Keratinocyte (primary cell): ENCODE measurements at regions not wholly inside any gene's neighbourhood (a gene's known extent, or its start where the extent isn't known, plus 50 kb on each side); places are given as distances from the start of the nearest gene placed in this dataset.

Source experiments
- EZH2 ChIP-seq: IDR thresholded peaks from one replicate; pipeline ENCODE4 v1.6.1; 2012; ENCODE audit warnings: inconsistent platforms, mild to moderate bottlenecking, low read length, moderate library complexity
- TF ChIP-seq, protein P1 (sequence below), 3 experiments: IDR thresholded peaks in 1 of 3; conservative IDR thresholded peaks in 1 of 3; optimal IDR thresholded peaks in 1 of 3; 2 replicates in 2 of 3; 3 replicates in 1 of 3; pipeline versions ENCODE3 to v1.5.1; 2011; ENCODE audit warnings: low read length in 3 of 3, mild to moderate bottlenecking in 3 of 3, moderate library complexity in 2 of 3, control low read depth in 1 of 3, inconsistent platforms in 1 of 3; ENCODE audit not compliant: insufficient read depth in 2 of 3; ENCODE audit errors: extremely low read depth in 1 of 3

DNA sequence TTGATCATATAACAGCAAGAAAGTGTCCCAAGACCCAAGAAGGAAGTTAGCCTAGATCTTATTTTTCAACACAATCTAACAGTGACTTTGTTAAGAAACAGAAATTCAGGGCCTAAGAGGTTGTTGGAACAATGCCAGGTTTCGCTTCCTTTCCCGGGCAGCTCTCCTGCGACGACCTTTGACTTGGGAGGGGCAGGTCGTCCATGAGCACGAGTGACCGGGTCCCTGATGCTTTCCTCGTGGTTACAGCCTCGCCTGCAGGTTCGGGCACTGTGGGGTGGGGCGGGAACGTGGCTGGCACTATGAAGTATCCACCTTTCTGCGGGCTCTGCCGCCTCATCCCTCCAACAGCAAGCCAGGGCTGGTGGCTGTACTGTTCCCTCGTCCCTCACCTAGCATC is 90.1 kb upstream of the RGMA start:
- TF ChIP-seq, protein P1, sequence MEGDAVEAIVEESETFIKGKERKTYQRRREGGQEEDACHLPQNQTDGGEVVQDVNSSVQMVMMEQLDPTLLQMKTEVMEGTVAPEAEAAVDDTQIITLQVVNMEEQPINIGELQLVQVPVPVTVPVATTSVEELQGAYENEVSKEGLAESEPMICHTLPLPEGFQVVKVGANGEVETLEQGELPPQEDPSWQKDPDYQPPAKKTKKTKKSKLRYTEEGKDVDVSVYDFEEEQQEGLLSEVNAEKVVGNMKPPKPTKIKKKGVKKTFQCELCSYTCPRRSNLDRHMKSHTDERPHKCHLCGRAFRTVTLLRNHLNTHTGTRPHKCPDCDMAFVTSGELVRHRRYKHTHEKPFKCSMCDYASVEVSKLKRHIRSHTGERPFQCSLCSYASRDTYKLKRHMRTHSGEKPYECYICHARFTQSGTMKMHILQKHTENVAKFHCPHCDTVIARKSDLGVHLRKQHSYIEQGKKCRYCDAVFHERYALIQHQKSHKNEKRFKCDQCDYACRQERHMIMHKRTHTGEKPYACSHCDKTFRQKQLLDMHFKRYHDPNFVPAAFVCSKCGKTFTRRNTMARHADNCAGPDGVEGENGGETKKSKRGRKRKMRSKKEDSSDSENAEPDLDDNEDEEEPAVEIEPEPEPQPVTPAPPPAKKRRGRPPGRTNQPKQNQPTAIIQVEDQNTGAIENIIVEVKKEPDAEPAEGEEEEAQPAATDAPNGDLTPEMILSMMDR (optimal IDR thresholded peaks at IDR 0.05 in 1 of 3, IDR thresholded peaks at IDR 0.05 in 1 of 3, conservative IDR thresholded peaks at IDR 0.05 in 1 of 3; ENCODE audit: extremely low read depth in 1 of 3, insufficient read depth in 2 of 3, low read length in 3 of 3): no peak
- no peak for TF ChIP-seq EZH2
